Stomach (tissue), 8 donors: ENCODE measurements at regions not wholly inside any gene's neighbourhood (a gene's known extent, or its start where the extent isn't known, plus 50 kb on each side); places are given as distances from the start of the nearest gene placed in this dataset.

Source experiments
- DNase-seq, 2 donors: peaks; one replicate each; pipeline versions ENCODE4 v3.0.0 to v3.0.0-alpha.2; 2013 to 2019
- H3K27ac ChIP-seq, 5 donors: fragments of 200-600 bp in 4 of 5; sonication (generic) in 4 of 5; one replicate each; pipeline ENCODE4 v1.5.1; 2013 to 2019; ENCODE audit warnings: mild to moderate bottlenecking in 1 of 5, moderate library complexity in 1 of 5
- H3K27me3 ChIP-seq, 3 donors: fragments of 200-600 bp; sonication (generic); one replicate each; pipeline ENCODE4 v1.5.1; 2017 to 2019; ENCODE audit warnings: mixed run types in 1 of 3
- H3K36me3 ChIP-seq, 4 donors: fragments of 200-600 bp; sonication (generic); 1 replicate in 3 of 4; 2 replicates in 1 of 4; pipeline ENCODE4 v1.5.1; 2016 to 2019
- H3K4me1 ChIP-seq, 4 donors: fragments of 200-600 bp; sonication (generic); one replicate each; pipeline ENCODE4 v1.5.1; 2016 to 2019
- H3K4me3 ChIP-seq, 4 donors: fragments of 200-600 bp; sonication (generic) in 3 of 4; one replicate each; pipeline ENCODE4 v1.5.1; 2016 to 2019; ENCODE audit warnings: mild to moderate bottlenecking in 1 of 4
- H3K9me3 ChIP-seq, 4 donors: fragments of 200-600 bp; sonication (generic); one replicate each; pipeline ENCODE4 v1.5.1; 2016 to 2019
- CTCF ChIP-seq, 7 experiments: fragments of 450-650 bp in 4 of 7; fragments of 200-600 bp in 3 of 7; sonication (generic) in 3 of 7; IDR thresholded peaks; one replicate each; pipeline ENCODE4 v1.5.1; 2016 to 2019; ENCODE audit warnings: antibody characterized with exemption in 7 of 7, control low read depth in 2 of 7, mild to moderate bottlenecking in 1 of 7
- EP300 ChIP-seq: sonication (generic); formaldehyde crosslinking; IDR thresholded peaks from one replicate; pipeline ENCODE4 v1.6.1; 2017; ENCODE audit warnings: antibody characterized with exemption
- POLR2A ChIP-seq, 4 donors: fragments of 450-650 bp; IDR thresholded peaks; one replicate each; pipeline ENCODE4 v1.6.1; 2016; ENCODE audit warnings: antibody characterized with exemption in 4 of 4, control low read depth in 2 of 4, mild to moderate bottlenecking in 1 of 4, moderate library complexity in 1 of 4
- POLR2AphosphoS5 ChIP-seq, 3 donors: sonication (generic); formaldehyde crosslinking; IDR thresholded peaks; one replicate each; pipeline ENCODE4 v1.6.1; 2016; ENCODE audit warnings: antibody characterized with exemption in 3 of 3
- WGBS, 5 donors: extraction: QIAGEN DNeasy Blood & Tissue Kit in 3 of 5; methylation state at CpG; one replicate each; pipeline versions ENCODE4 v1.1.5 to v1.1.7; 2013 to 2018; 5-methylcytosine and 5-hydroxymethylcytosine counted together
- intact Hi-C: fragments of 100-400 bp; cut with DNase I; formaldehyde crosslinking; loops from one replicate; pipeline ENCODE4 v1.15.1; 2023; ENCODE audit warnings: low total_unique reads
- donor health status: healthy with polysubstance abuse.
- donor health status: Bipolar disorder and iron deficiency.
- donor health status: healthy.

- intact Hi-C loops: no loop called here
- no peaks in the 10 kb centered on the region for H3K27me3 ChIP-seq
- H3K27ac ChIP-seq: no peak overlapping the region
- no peak for DNase-seq
- WGBS, 5 donors: 82 to 96% (median 87%) methylated on average over 2 of the region's 2 CpGs
- TF ChIP-seq CTCF (IDR thresholded peaks at IDR 0.05) (no peak), POLR2A (IDR thresholded peaks at IDR 0.05) (no peak), POLR2AphosphoS5 (IDR thresholded peaks at IDR 0.05) (no peak), EP300 (no peak)
- no peaks in the 10 kb centered on the region for H3K36me3 ChIP-seq
- H3K4me3 ChIP-seq: no peak overlapping the region
- no peaks in the 10 kb centered on the region for H3K4me1 ChIP-seq
- no peaks in the 10 kb centered on the region for H3K9me3 ChIP-seq
Observed at GRCh38 chr2:34731292-34731691, 1132.2 kb upstream of the FAM98A start.

GRCh38 chr2:34729845-34730244, 1130.7 kb upstream of the FAM98A start:
- 42 to 49% (median 48%) methylated on average over 2 of the region's 2 CpGs for WGBS, 5 donors

GRCh38 chr2:34724107-34724506, 1125.0 kb upstream of the FAM98A start:
- intact Hi-C loops: no loop called here
- no peak overlapping the region for H3K4me3 ChIP-seq
- no peaks in the 10 kb centered on the region for H3K4me1 ChIP-seq
- no peak overlapping the region for H3K27ac ChIP-seq
- 49 to 72% (median 56%) methylated on average over 3 of the region's 3 CpGs for WGBS, 5 donors
- no peaks in the 10 kb centered on the region for H3K27me3 ChIP-seq
- H3K9me3 ChIP-seq: no peaks in the 10 kb centered on the region
- DNase-seq: no peak
- no peaks in the 10 kb centered on the region for H3K36me3 ChIP-seq
- no peak for TF ChIP-seq POLR2A (IDR thresholded peaks at IDR 0.05)
- no peak for TF ChIP-seq EP300
- no peak for TF ChIP-seq POLR2AphosphoS5 (IDR thresholded peaks at IDR 0.05)
- TF ChIP-seq CTCF (IDR thresholded peaks at IDR 0.05): no peak

More at GRCh38 chr2:34729845-34730244, 1130.7 kb upstream of the FAM98A start:
- Histone ChIP-seq H3K9me3 (no peaks in the 10 kb centered on the region), H3K36me3 (no peaks in the 10 kb centered on the region), H3K4me1 (no peaks in the 10 kb centered on the region), H3K4me3 (no peak overlapping the region), H3K27me3 (no peaks in the 10 kb centered on the region), H3K27ac (no peak overlapping the region)
- no peak for DNase-seq
- intact Hi-C loops: no loop called here
- TF ChIP-seq POLR2AphosphoS5 (IDR thresholded peaks at IDR 0.05) (no peak), CTCF (IDR thresholded peaks at IDR 0.05) (no peak), EP300 (no peak), POLR2A (IDR thresholded peaks at IDR 0.05) (no peak)

GRCh38 chr2:34723683-34724082, 1124.6 kb upstream of the FAM98A start:
- Histone ChIP-seq H3K27me3 (no peaks in the 10 kb centered on the region), H3K36me3 (no peaks in the 10 kb centered on the region), H3K9me3 (no peaks in the 10 kb centered on the region), H3K27ac (no peak overlapping the region), H3K4me3 (no peak overlapping the region), H3K4me1 (no peaks in the 10 kb centered on the region)
- TF ChIP-seq POLR2AphosphoS5 (IDR thresholded peaks at IDR 0.05): no peak
- no peak for TF ChIP-seq POLR2A (IDR thresholded peaks at IDR 0.05)
- TF ChIP-seq EP300: no peak
- no peak for TF ChIP-seq CTCF (IDR thresholded peaks at IDR 0.05)
- no peak for DNase-seq
- intact Hi-C loops: no loop called here
- WGBS, 5 donors: 84 to 95% (median 90%) methylated on average over 1 of the region's 1 CpG
